K562 (cell line): ENCODE measurements at regions not wholly inside any gene's neighbourhood (a gene's known extent, or its start where the extent isn't known, plus 50 kb on each side); places are given as distances from the start of the nearest gene placed in this dataset.

Experiments used
- BMI1 ChIP-seq: fragments of 150-350 bp; IDR thresholded peaks from 2 replicates; pipeline ENCODE4 v1.6.1; 2014; ENCODE audit warnings: low read length
- EZH2 ChIP-seq: IDR thresholded peaks from 2 replicates; pipeline ENCODE4 v1.6.1; 2012; ENCODE audit warnings: low read depth, mild to moderate bottlenecking, inconsistent platforms, low read length, borderline replicate concordance
- ZNF436 ChIP-seq: fragments of 250-450, 450-650 bp; sonication (Bioruptor Pico); formaldehyde crosslinking; IDR thresholded peaks from 2 replicates; pipeline ENCODE4 v1.7.0; 2020; ENCODE audit warnings: mild to moderate bottlenecking

DNA sequence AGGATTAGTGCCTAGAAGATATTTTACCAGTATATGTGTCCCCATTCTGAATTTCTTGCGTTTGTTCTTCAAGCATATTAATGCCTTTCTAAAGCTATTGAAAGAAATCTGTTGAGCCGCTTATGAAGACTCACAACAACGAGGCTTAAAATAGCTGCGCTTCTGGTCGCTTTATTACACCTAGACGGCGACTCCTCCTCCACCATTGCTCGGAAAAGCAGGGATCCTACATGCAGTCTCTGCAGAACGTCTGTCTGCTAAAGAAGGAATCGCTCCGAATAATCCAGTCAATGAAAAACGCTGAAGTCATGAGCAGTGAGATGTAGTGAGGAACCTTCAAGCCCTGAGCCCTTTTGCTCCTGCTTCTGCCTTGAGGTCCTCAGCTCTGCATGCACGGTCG, 94.8 kb upstream of the ZNF516 start:
- TF ChIP-seq BMI1: no peak
- no peak for TF ChIP-seq EZH2
- TF ChIP-seq ZNF436 (CRISPR knock-in tag): no peak
